ENCODE measurements at regions not wholly inside any gene's neighbourhood (a gene's known extent, or its start where the extent isn't known, plus 50 kb on each side); places are given as distances from the start of the nearest gene placed in this dataset.

GRCh38 chr20:57894096-57894495 lies 184.3 kb upstream of the PMEPA1 start:
- POLR2A ChIA-PET: no interaction called here
- no peak overlapping the region for H3K27ac Mint-ChIP-seq (ENCODE audit: unreplicated experiment)

GRCh38 chr20:57893366-57893999 lies 183.7 kb upstream of the PMEPA1 start:
- CTCF ChIA-PET: no interaction called here
- Mint-ChIP-seq H3K27me3 (ENCODE audit: insufficient read depth, unreplicated experiment) (peaks cover 21% of the 10 kb centered on the region), H3K9me3 (ENCODE audit: unreplicated experiment) (no peaks in the 10 kb centered on the region), H3K4me3 (ENCODE audit: unreplicated experiment) (no peak overlapping the region), H3K36me3 (ENCODE audit: insufficient read depth, unreplicated experiment) (no peaks in the 10 kb centered on the region), H3K27ac (ENCODE audit: unreplicated experiment) (no peak overlapping the region), H3K4me1 (ENCODE audit: low read depth, unreplicated experiment) (no peaks in the 10 kb centered on the region)
- DNase-seq: no peak
- Histone ChIP-seq H3K27me3 (replicated peaks; ENCODE audit: control insufficient read depth, insufficient read depth, low read length) (no peaks in the 10 kb centered on the region; the same call in 1 of the 2 replicates), H3K36me3 (ENCODE audit: control insufficient read depth, insufficient read depth, low read length) (no peaks in the 10 kb centered on the region), H3K4me3 (ENCODE audit: low read depth, low read length) (no peak overlapping the region), H3K9me3 (peaks cover 6% of the 10 kb centered on the region; the same call in 1 of the 2 replicates), H3K4me1 (no peaks in the 10 kb centered on the region)
- POLR2A ChIA-PET: no interaction called here
- no TSS peak for BruUV-seq (replicated peaks)
- no peak for TF ChIP-seq CTCF (IDR thresholded peaks at IDR 0.05; ENCODE audit: insufficient read depth in 1 of 2, low read depth in 1 of 2, low read length in 1 of 2, severe bottlenecking in 1 of 2, unreplicated experiment in 1 of 2)
- intact Hi-C loops (cut with micrococcal nuclease; ENCODE audit: unreplicated experiment): no loop called here

More at GRCh38 chr20:57894096-57894495, 184.3 kb upstream of the PMEPA1 start:
- Mint-ChIP-seq H3K9me3 (ENCODE audit: unreplicated experiment) (no peaks in the 10 kb centered on the region), H3K27me3 (ENCODE audit: insufficient read depth, unreplicated experiment) (peaks cover 24% of the 10 kb centered on the region), H3K4me3 (ENCODE audit: unreplicated experiment) (no peak overlapping the region), H3K36me3 (ENCODE audit: insufficient read depth, unreplicated experiment) (no peaks in the 10 kb centered on the region), H3K4me1 (ENCODE audit: low read depth, unreplicated experiment) (no peaks in the 10 kb centered on the region)
- intact Hi-C loops (cut with micrococcal nuclease; ENCODE audit: unreplicated experiment): no loop called here
- no TSS peak for BruUV-seq (replicated peaks)
- CTCF ChIA-PET: no interaction called here
- Histone ChIP-seq H3K27me3 (replicated peaks; ENCODE audit: control insufficient read depth, insufficient read depth, low read length) (no peaks in the 10 kb centered on the region; the same call in 1 of the 2 replicates), H3K4me3 (ENCODE audit: low read depth, low read length) (no peak overlapping the region), H3K36me3 (ENCODE audit: control insufficient read depth, insufficient read depth, low read length) (no peaks in the 10 kb centered on the region), H3K9me3 (peaks cover 6% of the 10 kb centered on the region; the same call in 1 of the 2 replicates), H3K4me1 (no peaks in the 10 kb centered on the region)
- DNase-seq: no peak
- TF ChIP-seq CTCF (IDR thresholded peaks at IDR 0.05; ENCODE audit: insufficient read depth in 1 of 2, low read depth in 1 of 2, low read length in 1 of 2, severe bottlenecking in 1 of 2, unreplicated experiment in 1 of 2): no peak

GRCh38 chr20:57892471-57892870 lies 182.7 kb upstream of the PMEPA1 start:
- no peak for TF ChIP-seq CTCF (IDR thresholded peaks at IDR 0.05; ENCODE audit: insufficient read depth in 1 of 2, low read depth in 1 of 2, low read length in 1 of 2, severe bottlenecking in 1 of 2, unreplicated experiment in 1 of 2)
- Mint-ChIP-seq H3K4me1 (ENCODE audit: low read depth, unreplicated experiment) (no peaks in the 10 kb centered on the region), H3K4me3 (ENCODE audit: unreplicated experiment) (no peak overlapping the region), H3K27ac (ENCODE audit: unreplicated experiment) (no peak overlapping the region), H3K9me3 (ENCODE audit: unreplicated experiment) (no peaks in the 10 kb centered on the region), H3K36me3 (ENCODE audit: insufficient read depth, unreplicated experiment) (no peaks in the 10 kb centered on the region), H3K27me3 (ENCODE audit: insufficient read depth, unreplicated experiment) (peaks cover 28% of the 10 kb centered on the region)
- ChIA-PET CTCF (no interaction called here), POLR2A (no interaction called here)
- H3K4me1 ChIP-seq: no peaks in the 10 kb centered on the region
- peaks cover 10% of the 10 kb centered on the region for H3K9me3 ChIP-seq
- BruUV-seq (replicated peaks): no TSS peak
- H3K36me3 ChIP-seq (ENCODE audit: control insufficient read depth, insufficient read depth, low read length): no peaks in the 10 kb centered on the region
- DNase-seq: no peak
- H3K4me3 ChIP-seq (ENCODE audit: low read depth, low read length): no peak overlapping the region
- H3K27me3 ChIP-seq (replicated peaks; ENCODE audit: control insufficient read depth, insufficient read depth, low read length): no peaks in the 10 kb centered on the region
- intact Hi-C loops (cut with micrococcal nuclease; ENCODE audit: unreplicated experiment): no loop called here
